ENCODE measurements at regions not wholly inside any gene's neighbourhood (a gene's known extent, or its start where the extent isn't known, plus 50 kb on each side); places are given as distances from the start of the nearest gene placed in this dataset.

GRCh38 chr11:34745195-34745594, 124.3 kb downstream of the EHF start:
- Histone ChIP-seq H3K4me1 (ENCODE audit: control insufficient read depth in 1 of 2, insufficient read depth in 2 of 2, low read depth in 1 of 2, low read length in 1 of 2) (no peaks in the 10 kb centered on the region), H3K9ac (no peak overlapping the region), H2AFZ (ENCODE audit: low read depth) (no peak overlapping the region), H3K4me3 (ENCODE audit: low read depth in 2 of 2, low read length in 1 of 2) (no peak overlapping the region), H3K79me2 (ENCODE audit: insufficient read depth) (no peaks in the 10 kb centered on the region), H4K20me1 (ENCODE audit: insufficient read depth) (no peaks in the 10 kb centered on the region), H3K27ac (ENCODE audit: low read depth in 2 of 2, low read length in 1 of 2) (no peak overlapping the region), H3K9me3 (no peaks in the 10 kb centered on the region), H3K36me3 (replicated peaks in 1 of 2; ENCODE audit: control insufficient read depth in 1 of 2, insufficient read depth in 2 of 2, low read length in 1 of 2) (no peaks in the 10 kb centered on the region), H3K9me2 (no peaks in the 10 kb centered on the region), H3K27me3 (ENCODE audit: insufficient read depth) (peaks cover 9% of the 10 kb centered on the region; the same call in 1 of the 2 replicates), H3F3A (replicated peaks; ENCODE audit: insufficient read depth) (no peaks in the 10 kb centered on the region), H3K4me2 (no peak overlapping the region)
- ChIA-PET POLR2A (no interaction called here), CTCF (no interaction called here)
- DNase-seq: no peak
- no peak for TF ChIP-seq MAX (IDR thresholded peaks at IDR 0.05; ENCODE audit: low read depth)
- TF ChIP-seq RFX5 (IDR thresholded peaks at IDR 0.05; ENCODE audit: low read length): no peak
- no peak for TF ChIP-seq YY1 (IDR thresholded peaks at IDR 0.05; ENCODE audit: low read depth)
- WGBS (ENCODE audit: low lambda C conversion rate): 33% methylated on average over 3 of the region's 3 CpGs

GRCh38 chr11:34744511-34744910, 123.6 kb downstream of the EHF start:
- ChIA-PET POLR2A (no interaction called here), CTCF (no interaction called here)
- H2AFZ ChIP-seq (ENCODE audit: low read depth): no peak overlapping the region
- H3K4me1 ChIP-seq (ENCODE audit: control insufficient read depth in 1 of 2, insufficient read depth in 2 of 2, low read depth in 1 of 2, low read length in 1 of 2): no peaks in the 10 kb centered on the region
- H3K4me3 ChIP-seq (ENCODE audit: low read depth in 2 of 2, low read length in 1 of 2): no peak overlapping the region
- no peak for TF ChIP-seq POLR2AphosphoS5 (IDR thresholded peaks at IDR 0.05; ENCODE audit: low read depth, low read length)
- no peaks in the 10 kb centered on the region for H3K9me2 ChIP-seq
- no peaks in the 10 kb centered on the region for H3K79me2 ChIP-seq (ENCODE audit: insufficient read depth)
- H3F3A ChIP-seq (replicated peaks; ENCODE audit: insufficient read depth): no peaks in the 10 kb centered on the region
- no peak overlapping the region for H3K9ac ChIP-seq
- H3K36me3 ChIP-seq (replicated peaks in 1 of 2; ENCODE audit: control insufficient read depth in 1 of 2, insufficient read depth in 2 of 2, low read length in 1 of 2): no peaks in the 10 kb centered on the region
- peaks cover 3% of the 10 kb centered on the region; the same call in 1 of the 2 replicates for H3K27me3 ChIP-seq (ENCODE audit: insufficient read depth)
- 69% methylated on average over 3 of the region's 3 CpGs for WGBS (ENCODE audit: low lambda C conversion rate)
- H3K4me2 ChIP-seq: no peak overlapping the region
- H3K9me3 ChIP-seq: no peaks in the 10 kb centered on the region
- H4K20me1 ChIP-seq (ENCODE audit: insufficient read depth): no peaks in the 10 kb centered on the region
- no peak for DNase-seq
- no peak overlapping the region for H3K27ac ChIP-seq (ENCODE audit: low read depth in 2 of 2, low read length in 1 of 2)

- H3F3A ChIP-seq (replicated peaks; ENCODE audit: insufficient read depth): no peaks in the 10 kb centered on the region
- H3K4me1 ChIP-seq (ENCODE audit: control insufficient read depth in 1 of 2, insufficient read depth in 2 of 2, low read depth in 1 of 2, low read length in 1 of 2): no peaks in the 10 kb centered on the region
- 28% methylated on average over 3 of the region's 5 CpGs for WGBS (ENCODE audit: low lambda C conversion rate)
- no peaks in the 10 kb centered on the region for H3K79me2 ChIP-seq (ENCODE audit: insufficient read depth)
- H3K27ac ChIP-seq (ENCODE audit: low read depth in 2 of 2, low read length in 1 of 2): no peak overlapping the region
- H4K20me1 ChIP-seq (ENCODE audit: insufficient read depth): no peaks in the 10 kb centered on the region
- POLR2A ChIA-PET: no interaction called here
- CTCF ChIA-PET: no interaction called here
- H3K36me3 ChIP-seq (replicated peaks in 1 of 2; ENCODE audit: control insufficient read depth in 1 of 2, insufficient read depth in 2 of 2, low read length in 1 of 2): no peaks in the 10 kb centered on the region
- no peaks in the 10 kb centered on the region for H3K9me3 ChIP-seq
- no peak overlapping the region for H3K9ac ChIP-seq
- no peak overlapping the region for H3K4me3 ChIP-seq (ENCODE audit: low read depth in 2 of 2, low read length in 1 of 2)
- no peak overlapping the region for H3K4me2 ChIP-seq
- TF ChIP-seq EZH2phosphoT487 (IDR thresholded peaks at IDR 0.05; ENCODE audit: borderline replicate concordance, low read depth): no peak
- no peak for TF ChIP-seq RXRA (IDR thresholded peaks at IDR 0.05; ENCODE audit: borderline replicate concordance, low read depth)
- TF ChIP-seq NFIC (IDR thresholded peaks at IDR 0.05; ENCODE audit: borderline replicate concordance): no peak
- no peak for TF ChIP-seq JUND (IDR thresholded peaks at IDR 0.05)
- no peak for TF ChIP-seq PBX3 (IDR thresholded peaks at IDR 0.05)
- TF ChIP-seq EP300 (IDR thresholded peaks at IDR 0.05; ENCODE audit: borderline replicate concordance in 1 of 2, low read depth in 1 of 2, low read length in 1 of 2): no peak
- no peak for DNase-seq
- H2AFZ ChIP-seq (ENCODE audit: low read depth): no peak overlapping the region
- no peaks in the 10 kb centered on the region for H3K9me2 ChIP-seq
- H3K27me3 ChIP-seq (ENCODE audit: insufficient read depth): no peaks in the 10 kb centered on the region; the same call in 1 of the 2 replicates
These were observed 117.3 kb downstream of the EHF start for GRCh38 chr11:34738237-34738636.
